Stimulated activated CD4-positive, alpha-beta T cell treated with anti-CD3 and anti-CD28 coated beads, Interleukin-4, amount 100 ng/mL, for 1 hour (primary cell): ENCODE measurements at regions not wholly inside any gene's neighbourhood (a gene's known extent, or its start where the extent isn't known, plus 50 kb on each side); places are given as distances from the start of the nearest gene placed in this dataset.

Experiments used
- DNase-seq: peaks from one replicate; pipeline ENCODE4 v3.0.0-alpha.2; 2020

- DNase-seq: no peak
These were observed 335.4 kb downstream of the SLC4A3 start for GRCh38 chr2:219962801-219963200.

- DNase-seq: no peak
These were observed 338.1 kb downstream of the SLC4A3 start for GRCh38 chr2:219965287-219966194.

GRCh38 chr2:219967247-219968245 lies 340.1 kb downstream of the SLC4A3 start:
- DNase-seq: no peak

GRCh38 chr2:219968685-219969345 lies 341.4 kb downstream of the SLC4A3 start:
- DNase-seq: peak; percentile 1

- no peak for DNase-seq
These were observed 342.1 kb downstream of the SLC4A3 start for GRCh38 chr2:219969508-219969907.

- no peak for DNase-seq
These were observed 345.7 kb downstream of the SLC4A3 start for GRCh38 chr2:219973136-219973535.

- no peak for DNase-seq
These were observed 349.4 kb downstream of the SLC4A3 start for GRCh38 chr2:219976871-219977270.

GRCh38 chr2:219980638-219981037 lies 353.2 kb downstream of the SLC4A3 start:
- no peak for DNase-seq

- DNase-seq: no peak
These were observed 356.4 kb downstream of the SLC4A3 start for GRCh38 chr2:219983836-219984235.

GRCh38 chr2:219985017-219985416 lies 357.6 kb downstream of the SLC4A3 start:
- no peak for DNase-seq

GRCh38 chr2:219987830-219988229 lies 360.4 kb downstream of the SLC4A3 start:
- no peak for DNase-seq

- no peak for DNase-seq
These were observed 362.3 kb downstream of the SLC4A3 start for GRCh38 chr2:219989744-219990143.

GRCh38 chr2:219991116-219991515 lies 363.7 kb downstream of the SLC4A3 start:
- DNase-seq: no peak

- DNase-seq: no peak
These were observed 368.0 kb downstream of the SLC4A3 start for GRCh38 chr2:219995399-219995798.

GRCh38 chr2:219995991-219996765 lies 368.7 kb downstream of the SLC4A3 start:
- DNase-seq: no peak

- DNase-seq: no peak
These were observed 370.0 kb downstream of the SLC4A3 start for GRCh38 chr2:219997341-219997851.

GRCh38 chr2:219998107-219998506 lies 370.7 kb downstream of the SLC4A3 start:
- DNase-seq: no peak

GRCh38 chr2:219998714-219999227 lies 371.3 kb downstream of the SLC4A3 start:
- DNase-seq: no peak

GRCh38 chr2:220000080-220000479 lies 372.6 kb downstream of the SLC4A3 start:
- no peak for DNase-seq

GRCh38 chr2:220000586-220000985 lies 373.2 kb downstream of the SLC4A3 start:
- no peak for DNase-seq

GRCh38 chr2:220001751-220002150 lies 374.3 kb downstream of the SLC4A3 start:
- no peak for DNase-seq

- no peak for DNase-seq
These were observed 374.8 kb downstream of the SLC4A3 start for GRCh38 chr2:220002251-220002650.
